ENCODE measurements at regions not wholly inside any gene's neighbourhood (a gene's known extent, or its start where the extent isn't known, plus 50 kb on each side); places are given as distances from the start of the nearest gene placed in this dataset.

GRCh38 chr9:38312406-38312805 lies 80.1 kb upstream of the ALDH1B1 start:
- Histone ChIP-seq H3F3A (ENCODE audit: insufficient read depth, low read length) (no peaks in the 10 kb centered on the region), H3K9me2 (replicated peaks; ENCODE audit: insufficient read depth, low read length) (no peaks in the 10 kb centered on the region), H3K79me2 (ENCODE audit: low read length) (no peaks in the 10 kb centered on the region), H3K4me3 (ENCODE audit: low read length) (no peak overlapping the region), H4K20me1 (ENCODE audit: insufficient read depth, low read length) (no peaks in the 10 kb centered on the region), H3K4me1 (ENCODE audit: low read length) (no peaks in the 10 kb centered on the region), H3K27ac (ENCODE audit: low read length) (no peak overlapping the region), H3K9ac (ENCODE audit: low read length) (no peak overlapping the region), H3K9me3 (replicated peaks; ENCODE audit: insufficient read depth, low read length) (no peaks in the 10 kb centered on the region), H3K4me2 (ENCODE audit: low read depth, low read length) (no peak overlapping the region), H2AFZ (ENCODE audit: low read length) (no peak overlapping the region), H3K36me3 (replicated peaks; ENCODE audit: insufficient read depth, low read length) (no peaks in the 10 kb centered on the region), H3K27me3 (replicated peaks; ENCODE audit: insufficient read depth, low read length) (no peaks in the 10 kb centered on the region)
- DNase-seq, result no peak
- TF ChIP-seq CTCF (IDR thresholded peaks at IDR 0.05; ENCODE audit: low read length), result no peak
- no peak for TF ChIP-seq EZH2phosphoT487 (IDR thresholded peaks at IDR 0.05; ENCODE audit: low read length)
- no peak for TF ChIP-seq EZH2 (optimal IDR thresholded peaks at IDR 0.05; ENCODE audit: low read depth, low read length)

GRCh38 chr9:38311382-38312270 lies 80.9 kb upstream of the ALDH1B1 start:
- H3K9me2 ChIP-seq (replicated peaks; ENCODE audit: insufficient read depth, low read length), result no peaks in the 10 kb centered on the region
- no peak overlapping the region for H3K4me2 ChIP-seq (ENCODE audit: low read depth, low read length)
- no peak overlapping the region for H3K4me3 ChIP-seq (ENCODE audit: low read length)
- H4K20me1 ChIP-seq (ENCODE audit: insufficient read depth, low read length), result no peaks in the 10 kb centered on the region
- DNase-seq, result no peak
- no peak overlapping the region for H2AFZ ChIP-seq (ENCODE audit: low read length)
- H3K79me2 ChIP-seq (ENCODE audit: low read length), result no peaks in the 10 kb centered on the region
- TF ChIP-seq EZH2 (optimal IDR thresholded peaks at IDR 0.05; ENCODE audit: low read depth, low read length), result no peak
- no peak for TF ChIP-seq CTCF (IDR thresholded peaks at IDR 0.05; ENCODE audit: low read length)
- TF ChIP-seq EZH2phosphoT487 (IDR thresholded peaks at IDR 0.05; ENCODE audit: low read length), result no peak
- H3K9ac ChIP-seq (ENCODE audit: low read length), result no peak overlapping the region
- H3K9me3 ChIP-seq (replicated peaks; ENCODE audit: insufficient read depth, low read length), result no peaks in the 10 kb centered on the region
- no peaks in the 10 kb centered on the region for H3F3A ChIP-seq (ENCODE audit: insufficient read depth, low read length)
- H3K4me1 ChIP-seq (ENCODE audit: low read length), result no peaks in the 10 kb centered on the region
- H3K36me3 ChIP-seq (replicated peaks; ENCODE audit: insufficient read depth, low read length), result no peaks in the 10 kb centered on the region
- H3K27me3 ChIP-seq (replicated peaks; ENCODE audit: insufficient read depth, low read length), result no peaks in the 10 kb centered on the region
- no peak overlapping the region for H3K27ac ChIP-seq (ENCODE audit: low read length)

GRCh38 chr9:38309324-38310195 lies 82.9 kb upstream of the ALDH1B1 start:
- no peak for TF ChIP-seq EZH2 (optimal IDR thresholded peaks at IDR 0.05; ENCODE audit: low read depth, low read length)
- TF ChIP-seq CTCF (IDR thresholded peaks at IDR 0.05; ENCODE audit: low read length), result no peak
- no peak for TF ChIP-seq EZH2phosphoT487 (IDR thresholded peaks at IDR 0.05; ENCODE audit: low read length)
- DNase-seq, result no peak
- Histone ChIP-seq H3K9me3 (replicated peaks; ENCODE audit: insufficient read depth, low read length) (no peaks in the 10 kb centered on the region), H2AFZ (ENCODE audit: low read length) (no peak overlapping the region), H4K20me1 (ENCODE audit: insufficient read depth, low read length) (no peaks in the 10 kb centered on the region), H3K9ac (ENCODE audit: low read length) (no peak overlapping the region), H3K27ac (ENCODE audit: low read length) (no peak overlapping the region), H3F3A (ENCODE audit: insufficient read depth, low read length) (no peaks in the 10 kb centered on the region), H3K79me2 (ENCODE audit: low read length) (no peaks in the 10 kb centered on the region), H3K4me2 (ENCODE audit: low read depth, low read length) (no peak overlapping the region), H3K27me3 (replicated peaks; ENCODE audit: insufficient read depth, low read length) (no peaks in the 10 kb centered on the region), H3K36me3 (replicated peaks; ENCODE audit: insufficient read depth, low read length) (no peaks in the 10 kb centered on the region), H3K4me3 (ENCODE audit: low read length) (no peak overlapping the region), H3K9me2 (replicated peaks; ENCODE audit: insufficient read depth, low read length) (no peaks in the 10 kb centered on the region), H3K4me1 (ENCODE audit: low read length) (no peaks in the 10 kb centered on the region)

Data from MM.1S (cell line).